Gastroesophageal sphincter (tissue), 3 donors: ENCODE measurements at regions not wholly inside any gene's neighbourhood (a gene's known extent, or its start where the extent isn't known, plus 50 kb on each side); places are given as distances from the start of the nearest gene placed in this dataset.

Experiments used
- EP300 ChIP-seq: sonication (generic); formaldehyde crosslinking; IDR thresholded peaks from one replicate; pipeline ENCODE4 v1.6.1; 2017; ENCODE audit warnings: antibody characterized with exemption, mild to moderate bottlenecking
- POLR2A ChIP-seq, 2 donors: fragments of 450-650 bp; IDR thresholded peaks; one replicate each; pipeline ENCODE4 v1.6.1; 2017; ENCODE audit warnings: antibody characterized with exemption in 2 of 2, mild to moderate bottlenecking in 2 of 2, moderate library complexity in 1 of 2
- POLR2AphosphoS5 ChIP-seq: sonication (generic); formaldehyde crosslinking; IDR thresholded peaks from one replicate; pipeline ENCODE4 v1.6.1; 2017; ENCODE audit warnings: antibody characterized with exemption
- TF ChIP-seq, protein P1 (sequence below), 4 experiments: fragments of 200-600 bp in 2 of 4; fragments of 450-650 bp in 2 of 4; sonication (generic) in 1 of 4; IDR thresholded peaks; one replicate each; pipeline ENCODE4 v1.5.1; 2017 to 2019; ENCODE audit warnings: antibody characterized with exemption in 4 of 4, mild to moderate bottlenecking in 2 of 4, moderate library complexity in 2 of 4

DNA sequence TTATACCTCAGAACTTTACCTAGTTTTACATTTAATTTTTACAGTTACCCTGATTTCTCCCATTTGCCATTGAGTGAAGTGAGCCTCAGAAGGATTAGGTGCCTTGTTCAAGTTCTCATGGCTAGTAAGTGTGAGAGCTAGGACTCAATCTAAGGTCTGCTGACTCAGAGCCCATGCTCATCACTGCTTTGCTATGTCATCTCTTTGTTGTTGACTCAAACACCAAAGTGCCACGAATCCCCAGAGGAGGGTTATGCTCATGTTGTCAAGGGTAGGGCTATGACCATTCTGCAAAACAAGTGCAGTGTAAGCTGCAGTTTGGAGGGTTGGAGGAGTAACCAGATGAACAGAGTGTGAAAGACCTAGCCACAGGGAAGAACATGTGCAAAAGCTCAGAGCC lies 185.4 kb upstream of the SKOR2 start:
- TF ChIP-seq, protein P1, sequence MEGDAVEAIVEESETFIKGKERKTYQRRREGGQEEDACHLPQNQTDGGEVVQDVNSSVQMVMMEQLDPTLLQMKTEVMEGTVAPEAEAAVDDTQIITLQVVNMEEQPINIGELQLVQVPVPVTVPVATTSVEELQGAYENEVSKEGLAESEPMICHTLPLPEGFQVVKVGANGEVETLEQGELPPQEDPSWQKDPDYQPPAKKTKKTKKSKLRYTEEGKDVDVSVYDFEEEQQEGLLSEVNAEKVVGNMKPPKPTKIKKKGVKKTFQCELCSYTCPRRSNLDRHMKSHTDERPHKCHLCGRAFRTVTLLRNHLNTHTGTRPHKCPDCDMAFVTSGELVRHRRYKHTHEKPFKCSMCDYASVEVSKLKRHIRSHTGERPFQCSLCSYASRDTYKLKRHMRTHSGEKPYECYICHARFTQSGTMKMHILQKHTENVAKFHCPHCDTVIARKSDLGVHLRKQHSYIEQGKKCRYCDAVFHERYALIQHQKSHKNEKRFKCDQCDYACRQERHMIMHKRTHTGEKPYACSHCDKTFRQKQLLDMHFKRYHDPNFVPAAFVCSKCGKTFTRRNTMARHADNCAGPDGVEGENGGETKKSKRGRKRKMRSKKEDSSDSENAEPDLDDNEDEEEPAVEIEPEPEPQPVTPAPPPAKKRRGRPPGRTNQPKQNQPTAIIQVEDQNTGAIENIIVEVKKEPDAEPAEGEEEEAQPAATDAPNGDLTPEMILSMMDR (IDR thresholded peaks at IDR 0.05), result no peak
- TF ChIP-seq POLR2A (IDR thresholded peaks at IDR 0.05) (no peak), POLR2AphosphoS5 (no peak), EP300 (no peak)
